ENCODE measurements at regions not wholly inside any gene's neighbourhood (a gene's known extent, or its start where the extent isn't known, plus 50 kb on each side); places are given as distances from the start of the nearest gene placed in this dataset.

DNA sequence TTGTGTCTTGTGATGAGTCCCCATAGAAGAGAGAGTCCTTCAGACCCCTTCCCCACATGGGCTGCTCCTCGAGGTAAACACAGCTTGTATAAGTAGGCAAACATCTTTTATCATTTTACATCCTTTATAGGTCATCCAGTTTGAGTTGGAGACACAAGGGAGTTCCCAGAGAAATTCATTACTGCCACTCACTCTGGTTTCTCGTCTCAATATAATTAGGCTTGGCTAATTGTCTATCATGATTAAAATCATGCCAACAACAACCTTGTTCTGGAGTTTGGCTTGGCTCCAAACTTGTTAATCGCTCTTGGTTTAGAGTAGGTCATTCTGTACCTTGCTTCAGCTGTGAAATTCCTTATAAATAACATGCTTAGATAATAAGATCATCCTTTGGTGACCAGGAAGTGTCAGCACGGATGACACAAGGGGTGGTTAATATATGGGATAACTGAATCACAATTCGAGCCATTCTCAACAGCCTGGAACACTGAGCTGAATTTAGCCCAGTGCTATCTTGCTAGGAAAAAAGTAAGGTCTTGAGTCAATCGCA, 70.7 kb upstream of the DAB1 start:
- Histone ChIP-seq H3K4me3 (ENCODE audit: low read length) (no peak overlapping the region), H3K4me1 (ENCODE audit: control insufficient read depth, insufficient read depth, low read length) (peaks cover 2% of the 10 kb centered on the region; the same call in 1 of the 2 replicates), H3K27ac (ENCODE audit: low read length) (no peak overlapping the region), H3K36me3 (ENCODE audit: control insufficient read depth, insufficient read depth, low read length) (no peaks in the 10 kb centered on the region), H3K9me3 (ENCODE audit: control insufficient read depth, insufficient read depth, low read length) (no peaks in the 10 kb centered on the region), H3K27me3 (ENCODE audit: control insufficient read depth, insufficient read depth, low read length) (no peaks in the 10 kb centered on the region)
- WGBS (ENCODE audit: insufficient coverage, insufficient read length) = no CpG with 5 or more reads among the region's 6 CpGs
- DNase-seq (ENCODE audit: low read depth, low spot score) = no peak

DNA sequence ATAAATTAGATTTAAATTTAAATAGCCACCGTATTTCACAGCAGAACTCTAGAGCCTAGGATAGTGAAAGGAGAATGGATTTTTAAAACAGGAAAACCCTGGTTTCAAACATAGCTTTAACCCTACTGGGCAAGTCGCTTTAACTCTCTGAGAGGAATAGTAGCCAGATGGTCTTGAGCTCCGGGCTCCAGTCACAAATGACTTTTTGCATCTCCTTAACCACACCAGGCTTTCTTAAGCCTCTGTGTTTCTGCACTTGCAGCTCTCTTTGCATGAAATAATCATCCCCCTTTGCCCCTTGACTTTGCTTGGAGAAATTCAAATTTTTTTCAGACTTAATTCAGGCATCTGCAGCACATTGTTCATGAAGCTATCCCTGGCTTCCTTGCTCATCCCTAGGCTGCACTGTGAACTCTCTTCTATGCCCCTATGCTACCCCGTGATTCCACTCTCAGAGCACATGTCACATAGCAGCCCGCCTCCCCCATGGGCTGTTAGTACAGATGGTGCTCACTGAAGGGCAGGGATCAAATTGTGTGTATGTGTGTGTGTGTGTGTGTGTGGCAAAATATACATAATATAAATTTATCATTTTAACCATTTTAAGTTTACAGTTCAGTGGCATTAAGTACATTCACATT, 68.8 kb upstream of the DAB1 start:
- WGBS (ENCODE audit: insufficient coverage, insufficient read length) = no CpG with 5 or more reads among the region's 5 CpGs
- Histone ChIP-seq H3K4me1 (ENCODE audit: control insufficient read depth, insufficient read depth, low read length) (no peaks in the 10 kb centered on the region), H3K27me3 (ENCODE audit: control insufficient read depth, insufficient read depth, low read length) (no peaks in the 10 kb centered on the region), H3K4me3 (ENCODE audit: low read length) (no peak overlapping the region), H3K27ac (ENCODE audit: low read length) (no peak overlapping the region), H3K9me3 (ENCODE audit: control insufficient read depth, insufficient read depth, low read length) (no peaks in the 10 kb centered on the region), H3K36me3 (ENCODE audit: control insufficient read depth, insufficient read depth, low read length) (no peaks in the 10 kb centered on the region)
- DNase-seq (ENCODE audit: low read depth, low spot score) = no peak

GRCh38 chr1:57489358-57490036, 65.6 kb upstream of the DAB1 start:
- Histone ChIP-seq H3K27ac (ENCODE audit: low read length) (no peak overlapping the region), H3K27me3 (ENCODE audit: control insufficient read depth, insufficient read depth, low read length) (no peaks in the 10 kb centered on the region), H3K9me3 (ENCODE audit: control insufficient read depth, insufficient read depth, low read length) (no peaks in the 10 kb centered on the region), H3K4me1 (ENCODE audit: control insufficient read depth, insufficient read depth, low read length) (no peaks in the 10 kb centered on the region), H3K36me3 (ENCODE audit: control insufficient read depth, insufficient read depth, low read length) (no peaks in the 10 kb centered on the region), H3K4me3 (ENCODE audit: low read length) (no peak overlapping the region)
- DNase-seq (ENCODE audit: low read depth, low spot score) = no peak
- no CpG with 5 or more reads among the region's 5 CpGs for WGBS (ENCODE audit: insufficient coverage, insufficient read length)

- no CpG with 5 or more reads among the region's 4 CpGs for WGBS (ENCODE audit: insufficient coverage, insufficient read length)
- no peak for DNase-seq (ENCODE audit: low read depth, low spot score)
- Histone ChIP-seq H3K27me3 (ENCODE audit: control insufficient read depth, insufficient read depth, low read length) (no peaks in the 10 kb centered on the region), H3K4me3 (ENCODE audit: low read length) (no peak overlapping the region), H3K36me3 (ENCODE audit: control insufficient read depth, insufficient read depth, low read length) (no peaks in the 10 kb centered on the region), H3K27ac (ENCODE audit: low read length) (no peak overlapping the region), H3K9me3 (ENCODE audit: control insufficient read depth, insufficient read depth, low read length) (no peaks in the 10 kb centered on the region), H3K4me1 (ENCODE audit: control insufficient read depth, insufficient read depth, low read length) (no peaks in the 10 kb centered on the region)
Measured at GRCh38 chr1:57485643-57486042, 61.8 kb upstream of the DAB1 start.

DNA sequence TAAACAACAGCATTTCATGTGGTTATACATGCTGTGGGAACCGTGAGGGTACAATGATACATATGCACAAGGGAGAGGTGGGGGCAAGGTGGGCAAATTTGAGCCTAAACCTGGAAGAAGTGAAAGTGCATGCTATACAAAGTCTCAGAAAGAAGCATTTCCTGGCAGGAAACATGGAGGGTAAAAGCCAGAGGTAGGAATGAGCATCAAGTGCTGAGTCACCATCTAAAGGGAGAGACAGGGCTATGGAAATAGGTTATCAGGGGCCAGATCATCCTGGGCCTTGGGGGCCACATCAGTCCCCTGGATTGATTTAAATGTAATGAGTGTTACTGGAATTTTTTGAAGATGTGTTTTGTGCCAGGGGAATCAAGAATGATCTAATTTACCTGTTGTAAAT, 60.1 kb upstream of the DAB1 start:
- DNase-seq (ENCODE audit: low read depth, low spot score) = no peak
- no peaks in the 10 kb centered on the region for H3K9me3 ChIP-seq (ENCODE audit: control insufficient read depth, insufficient read depth, low read length)
- no CpG with 5 or more reads among the region's 1 CpG for WGBS (ENCODE audit: insufficient coverage, insufficient read length)
- H3K4me1 ChIP-seq (ENCODE audit: control insufficient read depth, insufficient read depth, low read length) = no peaks in the 10 kb centered on the region
- no peaks in the 10 kb centered on the region for H3K27me3 ChIP-seq (ENCODE audit: control insufficient read depth, insufficient read depth, low read length)
- H3K27ac ChIP-seq (ENCODE audit: low read length) = no peak overlapping the region
- no peaks in the 10 kb centered on the region for H3K36me3 ChIP-seq (ENCODE audit: control insufficient read depth, insufficient read depth, low read length)
- no peak overlapping the region for H3K4me3 ChIP-seq (ENCODE audit: low read length)

DNA sequence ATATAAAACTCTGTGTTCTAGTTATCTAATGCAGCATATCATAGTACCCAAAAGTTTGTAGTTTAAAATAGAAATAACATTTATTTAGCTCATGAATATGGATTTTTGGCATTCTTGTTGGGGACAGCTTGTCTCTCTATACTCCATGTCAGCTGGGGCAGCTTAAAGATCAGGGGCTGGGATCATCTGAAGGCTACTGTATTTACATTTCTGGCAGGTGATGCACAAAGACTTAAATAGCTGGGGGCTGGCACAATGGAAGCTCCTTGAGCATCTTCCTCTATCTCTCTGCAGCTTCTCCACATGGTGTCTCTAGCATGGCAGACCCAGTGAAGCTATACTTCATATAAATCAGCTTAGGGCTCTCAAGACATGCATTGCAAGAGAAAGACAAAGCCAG, 55.6 kb upstream of the DAB1 start:
- H3K4me3 ChIP-seq (ENCODE audit: low read length) = no peak overlapping the region
- no peak overlapping the region for H3K27ac ChIP-seq (ENCODE audit: low read length)
- no peaks in the 10 kb centered on the region for H3K27me3 ChIP-seq (ENCODE audit: control insufficient read depth, insufficient read depth, low read length)
- no peaks in the 10 kb centered on the region for H3K4me1 ChIP-seq (ENCODE audit: control insufficient read depth, insufficient read depth, low read length)
- H3K36me3 ChIP-seq (ENCODE audit: control insufficient read depth, insufficient read depth, low read length) = no peaks in the 10 kb centered on the region
- DNase-seq (ENCODE audit: low read depth, low spot score) = no peak
- H3K9me3 ChIP-seq (ENCODE audit: control insufficient read depth, insufficient read depth, low read length) = no peaks in the 10 kb centered on the region

GRCh38 chr1:57475366-57475765, 51.5 kb upstream of the DAB1 start:
- Histone ChIP-seq H3K9me3 (ENCODE audit: control insufficient read depth, insufficient read depth, low read length) (no peaks in the 10 kb centered on the region), H3K36me3 (ENCODE audit: control insufficient read depth, insufficient read depth, low read length) (no peaks in the 10 kb centered on the region), H3K27me3 (ENCODE audit: control insufficient read depth, insufficient read depth, low read length) (no peaks in the 10 kb centered on the region), H3K27ac (ENCODE audit: low read length) (no peak overlapping the region), H3K4me1 (ENCODE audit: control insufficient read depth, insufficient read depth, low read length) (no peaks in the 10 kb centered on the region), H3K4me3 (ENCODE audit: low read length) (no peak overlapping the region)
- no peak for DNase-seq (ENCODE audit: low read depth, low spot score)
- WGBS (ENCODE audit: insufficient coverage, insufficient read length) = no CpG with 5 or more reads among the region's 5 CpGs

DNA sequence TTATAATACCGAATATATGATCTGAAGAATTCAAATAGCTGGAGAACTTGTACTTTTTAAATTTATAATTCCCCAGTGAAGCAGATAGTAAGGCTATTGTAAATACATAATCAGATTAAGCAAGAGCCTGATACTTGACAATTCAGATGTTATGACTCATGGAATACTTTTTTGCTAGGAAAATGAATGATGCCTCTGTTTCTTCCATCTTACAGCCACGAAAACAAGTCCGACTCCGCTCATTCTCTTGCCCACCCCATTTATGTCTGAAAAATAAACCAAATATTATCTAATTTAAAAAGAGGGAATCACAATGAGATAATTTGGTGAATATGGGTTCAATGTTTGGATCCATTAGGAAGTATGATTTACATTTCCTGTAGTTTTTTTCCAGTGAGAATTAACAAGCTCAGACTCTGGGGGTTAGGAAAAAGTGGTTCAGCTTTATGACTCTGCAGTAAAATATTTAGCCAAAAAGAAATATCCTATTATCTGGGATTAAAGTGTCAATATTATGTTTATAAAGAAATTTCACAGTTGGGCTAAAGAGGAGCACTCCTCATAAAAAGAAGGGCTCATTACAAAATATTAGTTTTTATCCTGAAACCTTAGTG, 50.4 kb upstream of the DAB1 start:
- H3K4me3 ChIP-seq (ENCODE audit: low read length) = no peak overlapping the region
- H3K27ac ChIP-seq (ENCODE audit: low read length) = no peak overlapping the region
- no peaks in the 10 kb centered on the region for H3K27me3 ChIP-seq (ENCODE audit: control insufficient read depth, insufficient read depth, low read length)
- H3K9me3 ChIP-seq (ENCODE audit: control insufficient read depth, insufficient read depth, low read length) = no peaks in the 10 kb centered on the region
- peaks cover 2% of the 10 kb centered on the region for H3K4me1 ChIP-seq (ENCODE audit: control insufficient read depth, insufficient read depth, low read length)
- H3K36me3 ChIP-seq (ENCODE audit: control insufficient read depth, insufficient read depth, low read length) = no peaks in the 10 kb centered on the region
- no CpG with 5 or more reads among the region's 4 CpGs for WGBS (ENCODE audit: insufficient coverage, insufficient read length)
- DNase-seq (ENCODE audit: low read depth, low spot score) = no peak

All from iPS DF 6.9 (cell line).